Fibroblast of pulmonary artery (primary cell): ENCODE measurements at regions not wholly inside any gene's neighbourhood (a gene's known extent, or its start where the extent isn't known, plus 50 kb on each side); places are given as distances from the start of the nearest gene placed in this dataset.

Experiments
- DNase-seq: peaks from one replicate; pipeline ENCODE4 v3.0.0-alpha.2; 2010; ENCODE audit warnings: low read depth
- H3K4me3 ChIP-seq: replicated peaks from 2 replicates; pipeline ENCODE4 v1.5.1; 2011; ENCODE audit warnings: low read depth, mild to moderate bottlenecking, control low read depth, low read length, moderate library complexity
- TF ChIP-seq, protein P1 (sequence below): IDR thresholded peaks from 2 replicates; pipeline ENCODE4 v1.5.1; 2011; ENCODE audit warnings: mild to moderate bottlenecking, control low read depth, low read length, inconsistent platforms; ENCODE audit errors: missing control alignments

GRCh38 chr21:19508844-19509243, 1105.3 kb upstream of the TMPRSS15 start:
- DNase-seq, result no peak
- TF ChIP-seq, protein P1, sequence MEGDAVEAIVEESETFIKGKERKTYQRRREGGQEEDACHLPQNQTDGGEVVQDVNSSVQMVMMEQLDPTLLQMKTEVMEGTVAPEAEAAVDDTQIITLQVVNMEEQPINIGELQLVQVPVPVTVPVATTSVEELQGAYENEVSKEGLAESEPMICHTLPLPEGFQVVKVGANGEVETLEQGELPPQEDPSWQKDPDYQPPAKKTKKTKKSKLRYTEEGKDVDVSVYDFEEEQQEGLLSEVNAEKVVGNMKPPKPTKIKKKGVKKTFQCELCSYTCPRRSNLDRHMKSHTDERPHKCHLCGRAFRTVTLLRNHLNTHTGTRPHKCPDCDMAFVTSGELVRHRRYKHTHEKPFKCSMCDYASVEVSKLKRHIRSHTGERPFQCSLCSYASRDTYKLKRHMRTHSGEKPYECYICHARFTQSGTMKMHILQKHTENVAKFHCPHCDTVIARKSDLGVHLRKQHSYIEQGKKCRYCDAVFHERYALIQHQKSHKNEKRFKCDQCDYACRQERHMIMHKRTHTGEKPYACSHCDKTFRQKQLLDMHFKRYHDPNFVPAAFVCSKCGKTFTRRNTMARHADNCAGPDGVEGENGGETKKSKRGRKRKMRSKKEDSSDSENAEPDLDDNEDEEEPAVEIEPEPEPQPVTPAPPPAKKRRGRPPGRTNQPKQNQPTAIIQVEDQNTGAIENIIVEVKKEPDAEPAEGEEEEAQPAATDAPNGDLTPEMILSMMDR, result no peak
- no peak overlapping the region for H3K4me3 ChIP-seq

DNA sequence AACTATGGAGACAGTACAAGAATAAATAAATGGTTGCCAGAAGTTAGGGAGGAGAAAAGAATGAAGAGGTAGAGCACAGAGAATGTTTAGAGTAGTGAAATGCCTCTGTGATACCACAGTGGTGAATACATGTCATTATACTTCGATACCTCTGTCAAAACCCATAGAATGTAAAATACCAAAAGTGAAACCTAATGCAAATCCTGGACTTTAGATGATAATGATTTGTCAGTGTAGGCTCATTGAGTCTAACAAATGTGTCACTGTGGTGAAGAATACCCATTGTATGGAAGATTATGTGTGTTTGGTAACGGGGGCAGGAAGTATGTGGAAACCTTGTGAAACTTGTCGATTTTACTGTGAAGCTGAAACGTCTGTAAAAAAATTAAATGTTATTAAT, 1106.5 kb upstream of the TMPRSS15 start:
- H3K4me3 ChIP-seq, result no peak overlapping the region
- TF ChIP-seq, protein P1, result no peak

DNA sequence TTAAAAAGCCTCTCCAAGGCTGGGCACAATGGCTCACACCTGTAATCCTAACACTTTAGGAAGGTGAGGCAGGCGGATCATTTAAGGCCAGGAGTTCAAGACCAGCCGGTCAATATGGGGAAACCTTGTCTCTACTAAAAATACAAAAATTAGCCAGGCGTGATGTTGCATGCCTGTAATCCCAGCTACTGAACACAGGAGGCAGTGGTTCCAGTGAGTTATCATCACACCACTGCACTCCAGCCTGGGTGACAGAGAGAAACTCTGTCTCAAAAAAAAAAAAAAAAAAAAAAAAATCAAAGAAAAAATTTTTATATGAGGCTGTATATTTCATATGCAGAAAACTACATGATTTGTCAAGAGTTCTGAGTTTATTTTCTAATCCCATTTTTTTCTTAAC, 1107.1 kb upstream of the TMPRSS15 start:
- no peak overlapping the region for H3K4me3 ChIP-seq
- no peak for DNase-seq
- TF ChIP-seq, protein P1, result no peak

More for the DNA sequence above, 1106.5 kb upstream of the TMPRSS15 start:
- no peak for DNase-seq

DNA sequence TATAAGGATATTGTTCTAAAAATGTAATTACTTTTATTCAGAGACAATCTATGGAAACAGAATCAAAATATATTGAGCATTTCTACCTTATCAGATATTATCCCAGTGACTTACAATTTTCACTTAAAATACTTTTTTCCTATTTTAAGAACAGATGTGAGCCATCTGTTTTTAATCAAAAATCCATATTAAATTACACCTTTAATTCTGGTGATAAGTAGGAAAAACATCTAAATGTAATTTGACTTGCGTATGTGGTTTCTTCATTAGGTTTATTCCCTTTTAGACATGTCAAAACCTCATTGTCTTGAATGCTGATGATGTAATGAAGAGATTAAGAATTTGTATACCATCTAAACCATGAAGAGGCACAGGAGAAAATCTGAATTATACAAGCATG, 1118.8 kb upstream of the TMPRSS15 start:
- no peak for DNase-seq
- TF ChIP-seq, protein P1, result no peak
- no peak overlapping the region for H3K4me3 ChIP-seq

- no peak for DNase-seq
- no peak overlapping the region for H3K4me3 ChIP-seq
- TF ChIP-seq, protein P1, result no peak
Observed at GRCh38 chr21:19523061-19523460, 1119.5 kb upstream of the TMPRSS15 start.

DNA sequence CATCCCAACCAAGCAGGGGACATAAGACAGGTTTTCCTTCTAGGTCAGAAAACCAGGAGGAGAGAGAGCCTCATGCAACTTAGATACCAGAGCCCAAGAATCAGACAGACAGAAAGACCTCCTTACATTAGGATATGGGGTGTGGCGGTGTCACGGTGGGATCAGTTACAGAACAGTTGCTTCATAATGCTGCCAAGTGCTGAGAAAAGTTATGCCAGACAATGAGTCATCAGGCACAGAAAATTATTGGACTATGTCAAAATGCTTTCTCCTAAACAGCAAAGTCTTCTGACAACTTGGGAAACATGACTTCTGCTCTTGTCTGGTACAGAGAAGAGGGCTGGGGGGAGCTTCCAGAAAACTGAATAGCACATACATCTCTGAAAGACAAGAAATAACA, 1120.2 kb upstream of the TMPRSS15 start:
- TF ChIP-seq, protein P1, result no peak
- no peak overlapping the region for H3K4me3 ChIP-seq
- DNase-seq, result peak; percentile 7

DNA sequence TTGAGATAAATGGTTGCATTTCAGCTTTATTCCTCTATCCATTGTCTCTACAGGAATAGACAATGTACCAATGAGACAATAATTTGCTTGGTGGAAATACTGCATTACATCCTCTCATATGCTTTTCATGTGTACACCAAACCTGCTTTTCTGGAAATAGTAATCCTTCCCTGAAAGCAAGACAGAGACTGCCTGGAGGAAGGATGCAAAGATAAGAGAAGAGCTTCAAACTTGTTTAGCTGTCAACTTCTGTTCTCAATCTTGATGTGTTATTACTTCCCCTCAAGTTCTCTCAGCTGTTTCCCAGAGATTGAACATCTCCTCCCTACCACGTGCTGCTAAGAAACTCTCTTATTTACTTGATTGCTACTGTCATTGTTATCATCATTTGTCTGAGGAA, 1125.4 kb upstream of the TMPRSS15 start:
- no peak overlapping the region for H3K4me3 ChIP-seq
- no peak for DNase-seq
- TF ChIP-seq, protein P1, result no peak
